Activated T-cell treated with anti-CD3 and anti-CD28 coated beads, Interleukin-2, amount 50 U/mL, for 24 hours (primary cell): ENCODE measurements at regions not wholly inside any gene's neighbourhood (a gene's known extent, or its start where the extent isn't known, plus 50 kb on each side); places are given as distances from the start of the nearest gene placed in this dataset.

Experiments
- DNase-seq: peaks from one replicate; pipeline ENCODE4 v3.0.0-alpha.2; 2020
- H3K27ac Mint-ChIP-seq: 2 replicates; pipeline ENCODE4 v1.8.0; 2020; ENCODE audit warnings: mild to moderate bottlenecking, mixed read lengths
- H3K27me3 Mint-ChIP-seq: 2 replicates; pipeline ENCODE4 v1.8.0; 2020; ENCODE audit warnings: mixed read lengths
- H3K36me3 Mint-ChIP-seq: 2 replicates; pipeline ENCODE4 v1.8.0; 2020; ENCODE audit warnings: low read depth, mixed read lengths
- H3K4me1 Mint-ChIP-seq: 2 replicates; pipeline ENCODE4 v1.8.0; 2020; ENCODE audit warnings: low read depth, mixed read lengths
- H3K4me3 Mint-ChIP-seq: 2 replicates; pipeline ENCODE4 v1.8.0; 2020; ENCODE audit warnings: mild to moderate bottlenecking, moderate library complexity, mixed read lengths
- H3K9me3 Mint-ChIP-seq: 2 replicates; pipeline ENCODE4 v1.8.0; 2020; ENCODE audit warnings: mixed read lengths

DNA sequence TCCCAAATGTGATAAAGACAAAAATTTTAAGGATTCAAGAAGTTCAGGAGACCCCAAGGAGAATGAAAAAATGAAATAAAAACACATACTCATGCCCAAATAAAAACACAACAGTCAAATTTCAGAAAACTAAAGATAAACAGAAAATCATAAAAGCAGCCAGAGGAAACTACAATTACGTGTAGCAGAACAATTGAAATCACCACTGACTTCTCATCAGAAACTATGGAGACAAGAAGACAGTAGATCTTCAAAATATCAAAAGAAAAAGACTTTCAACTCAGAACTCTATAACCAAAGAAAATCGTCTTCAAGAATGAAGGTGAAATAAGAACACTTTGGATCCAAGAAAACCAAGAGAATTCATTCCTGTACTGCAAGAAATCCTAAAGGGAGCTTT lies 54.9 kb downstream of the DIO3 start:
- Mint-ChIP-seq H3K36me3 (no peaks in the 10 kb centered on the region), H3K27ac (no peak overlapping the region), H3K4me3 (no peak overlapping the region), H3K9me3 (no peaks in the 10 kb centered on the region), H3K4me1 (no peaks in the 10 kb centered on the region), H3K27me3 (peaks cover 19% of the 10 kb centered on the region)
- DNase-seq: no peak

DNA sequence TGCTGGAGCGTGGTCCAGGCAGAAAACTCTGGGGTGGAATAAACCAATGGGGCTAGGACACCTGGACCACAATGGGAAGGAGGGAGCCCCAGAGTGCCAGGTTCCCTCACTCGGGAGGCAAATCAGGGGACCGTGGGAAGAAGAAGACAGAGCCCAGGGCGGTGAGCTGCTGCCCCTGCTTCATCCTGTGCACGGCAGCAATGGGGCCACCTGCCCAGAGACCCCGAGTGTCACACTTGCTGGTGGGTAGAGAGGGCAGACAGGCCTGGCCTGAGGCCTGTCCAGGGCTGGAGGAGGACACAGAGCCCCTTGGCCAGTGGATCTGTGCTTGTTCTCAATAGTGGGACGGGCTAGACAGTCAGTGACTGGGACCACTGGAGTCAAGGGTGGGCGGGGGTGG lies 58.2 kb downstream of the DIO3 start:
- no peaks in the 10 kb centered on the region for H3K36me3 Mint-ChIP-seq
- H3K27me3 Mint-ChIP-seq: peaks cover 6% of the 10 kb centered on the region
- H3K4me1 Mint-ChIP-seq: no peaks in the 10 kb centered on the region

DNA sequence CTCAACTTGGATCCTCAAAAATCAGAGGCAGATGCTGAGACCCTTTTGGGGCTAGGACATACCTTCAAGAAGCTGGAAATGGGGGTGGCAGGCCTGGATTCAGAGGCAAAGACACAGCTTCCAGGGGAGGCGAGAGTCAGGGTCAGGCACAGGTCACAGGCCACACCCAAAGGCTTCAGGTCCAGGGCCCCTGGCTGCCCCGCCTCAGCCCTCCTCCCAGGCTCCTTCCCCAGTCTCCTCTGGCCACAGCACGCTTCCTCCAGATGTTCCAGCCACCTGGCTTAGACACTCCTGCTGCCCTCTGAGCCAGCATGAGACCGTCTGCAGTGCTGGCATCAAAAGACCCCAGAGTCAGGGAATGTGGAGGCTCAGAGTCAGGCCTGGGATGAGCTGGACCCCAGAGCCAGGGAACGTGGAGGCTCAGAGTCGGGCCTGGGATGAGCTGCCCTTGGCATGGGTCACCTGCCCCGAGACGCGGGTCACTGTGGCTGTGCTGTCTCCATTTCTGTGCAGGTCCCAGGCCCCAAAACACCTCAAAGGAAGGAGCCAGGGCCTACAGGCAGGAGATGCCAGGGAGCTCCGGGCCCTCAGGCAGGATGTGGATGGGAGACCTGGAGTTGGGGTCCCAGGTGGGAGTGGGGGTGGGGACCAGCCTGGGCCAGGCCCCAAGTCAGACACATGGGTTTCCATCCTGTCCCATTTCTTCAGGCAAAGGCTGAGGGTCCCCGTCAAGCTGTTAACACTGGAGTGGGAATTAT lies 58.9 kb downstream of the DIO3 start:
- no peak for DNase-seq
- Mint-ChIP-seq H3K9me3 (no peaks in the 10 kb centered on the region), H3K36me3 (no peaks in the 10 kb centered on the region), H3K27me3 (peaks cover 4% of the 10 kb centered on the region), H3K27ac (no peak overlapping the region), H3K4me1 (no peaks in the 10 kb centered on the region), H3K4me3 (no peak overlapping the region)

More for the DNA sequence above, 58.2 kb downstream of the DIO3 start:
- H3K9me3 Mint-ChIP-seq: no peaks in the 10 kb centered on the region
- no peak overlapping the region for H3K4me3 Mint-ChIP-seq
- no peak overlapping the region for H3K27ac Mint-ChIP-seq
- DNase-seq: no peak

DNA sequence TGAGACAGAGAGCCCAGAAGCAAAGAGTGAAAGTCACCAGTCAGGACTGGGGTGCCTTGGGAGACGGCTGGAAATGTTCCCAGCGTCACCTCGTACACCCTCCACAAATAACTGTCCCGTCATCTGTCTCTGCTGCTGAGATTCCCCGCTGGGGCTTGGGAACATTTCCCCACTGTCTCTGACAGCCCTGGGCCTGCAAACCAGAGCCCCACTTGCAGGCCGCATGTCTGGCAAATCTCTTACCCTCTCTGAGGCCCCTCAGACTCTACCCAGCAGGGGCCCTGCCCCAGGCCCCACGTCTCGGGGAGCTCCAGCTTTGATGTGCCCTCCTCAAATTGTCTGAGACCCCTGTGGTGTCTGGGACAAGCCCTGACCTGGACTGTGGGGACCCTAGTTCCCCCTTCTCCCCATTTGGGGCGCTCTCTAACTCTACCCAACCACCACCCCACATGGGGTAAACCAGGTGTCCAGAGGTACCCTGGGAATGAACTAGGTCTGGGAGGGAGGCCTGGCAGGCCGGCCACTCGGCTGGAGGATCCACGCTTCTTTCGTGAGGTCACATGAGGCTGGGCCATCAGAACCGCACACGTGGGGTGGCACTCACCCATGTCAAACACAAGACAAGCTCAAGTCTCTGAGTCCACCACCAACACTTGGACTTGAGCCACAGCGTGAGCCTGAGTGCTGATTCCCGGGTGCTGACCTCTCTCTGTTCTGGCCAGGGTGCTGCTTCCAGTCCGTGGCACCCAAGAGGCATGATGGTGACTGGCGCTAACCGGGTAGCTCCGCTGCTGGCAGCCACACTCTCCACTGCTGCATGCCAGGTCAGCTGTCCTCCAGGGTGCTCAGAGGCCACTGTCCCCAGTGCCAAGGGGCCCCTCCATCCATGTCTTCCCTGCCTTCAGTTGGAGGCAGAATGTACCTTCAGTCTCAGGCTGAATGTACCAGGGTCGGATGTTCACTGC lies 59.8 kb downstream of the DIO3 start:
- no peak for DNase-seq
- no peak overlapping the region for H3K4me3 Mint-ChIP-seq
- no peaks in the 10 kb centered on the region for H3K4me1 Mint-ChIP-seq
- no peaks in the 10 kb centered on the region for H3K9me3 Mint-ChIP-seq
- H3K36me3 Mint-ChIP-seq: no peaks in the 10 kb centered on the region
- no peak overlapping the region for H3K27ac Mint-ChIP-seq
- no peaks in the 10 kb centered on the region for H3K27me3 Mint-ChIP-seq

DNA sequence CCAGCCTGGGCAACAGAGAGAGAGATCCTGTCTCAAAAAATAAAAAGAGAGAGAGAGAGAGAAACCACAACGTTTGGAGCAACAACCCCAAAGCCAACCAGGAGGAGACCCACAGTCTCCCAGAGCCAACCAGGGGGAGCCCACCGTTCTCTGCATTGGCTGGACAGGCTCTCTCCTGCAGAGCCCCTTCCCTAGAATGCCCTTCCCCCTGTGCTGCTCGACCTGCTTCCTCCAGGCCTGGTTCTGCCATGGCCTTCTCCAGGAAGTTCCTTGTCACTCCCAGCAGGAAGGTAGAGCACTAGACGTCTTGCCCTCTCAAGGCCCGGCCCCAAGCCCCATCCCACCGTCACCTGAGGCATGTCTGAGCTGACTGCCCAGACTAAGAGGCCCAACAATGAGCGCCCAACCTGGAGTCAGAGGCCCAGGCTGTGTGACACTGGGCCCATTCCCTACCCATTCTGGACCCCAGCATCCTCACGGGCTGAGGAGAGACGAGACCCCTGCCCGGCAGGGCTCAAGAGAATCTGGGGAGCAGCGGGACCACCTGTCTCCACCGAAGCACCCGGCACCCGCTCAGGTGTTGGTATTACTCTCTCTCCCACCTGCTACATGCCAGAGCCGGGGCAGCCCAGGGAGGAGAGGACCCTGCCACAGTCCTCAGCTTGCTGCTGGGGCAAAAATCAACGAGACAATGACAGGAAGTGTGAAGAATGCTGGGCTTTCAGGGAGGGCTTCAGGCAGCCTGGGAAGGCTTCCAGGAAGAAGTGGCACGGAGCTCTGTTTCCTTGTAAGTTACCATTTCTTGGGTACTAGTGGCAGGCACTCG lies 61.2 kb downstream of the DIO3 start:
- H3K36me3 Mint-ChIP-seq: no peaks in the 10 kb centered on the region
- no peak overlapping the region for H3K27ac Mint-ChIP-seq
- H3K9me3 Mint-ChIP-seq: no peaks in the 10 kb centered on the region
- no peak for DNase-seq
- no peak overlapping the region for H3K4me3 Mint-ChIP-seq
- H3K27me3 Mint-ChIP-seq: no peaks in the 10 kb centered on the region
- no peaks in the 10 kb centered on the region for H3K4me1 Mint-ChIP-seq

DNA sequence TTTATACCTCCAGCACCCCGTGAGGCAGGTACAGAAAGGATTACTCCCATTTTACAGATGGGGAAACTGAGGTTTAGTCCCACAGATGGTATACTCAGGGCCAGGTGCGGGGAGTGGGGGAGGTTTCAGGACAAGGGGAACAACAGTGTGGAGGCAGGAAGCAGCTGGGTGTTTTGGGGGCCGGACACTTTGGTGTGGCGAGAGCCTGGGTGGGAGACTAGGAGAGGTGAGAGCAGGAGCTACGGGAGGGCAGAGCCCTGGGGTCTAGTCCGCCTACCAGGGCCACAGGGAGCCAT lies 61.7 kb downstream of the DIO3 start:
- Mint-ChIP-seq H3K27ac (no peak overlapping the region), H3K27me3 (peaks cover 4% of the 10 kb centered on the region)

DNA sequence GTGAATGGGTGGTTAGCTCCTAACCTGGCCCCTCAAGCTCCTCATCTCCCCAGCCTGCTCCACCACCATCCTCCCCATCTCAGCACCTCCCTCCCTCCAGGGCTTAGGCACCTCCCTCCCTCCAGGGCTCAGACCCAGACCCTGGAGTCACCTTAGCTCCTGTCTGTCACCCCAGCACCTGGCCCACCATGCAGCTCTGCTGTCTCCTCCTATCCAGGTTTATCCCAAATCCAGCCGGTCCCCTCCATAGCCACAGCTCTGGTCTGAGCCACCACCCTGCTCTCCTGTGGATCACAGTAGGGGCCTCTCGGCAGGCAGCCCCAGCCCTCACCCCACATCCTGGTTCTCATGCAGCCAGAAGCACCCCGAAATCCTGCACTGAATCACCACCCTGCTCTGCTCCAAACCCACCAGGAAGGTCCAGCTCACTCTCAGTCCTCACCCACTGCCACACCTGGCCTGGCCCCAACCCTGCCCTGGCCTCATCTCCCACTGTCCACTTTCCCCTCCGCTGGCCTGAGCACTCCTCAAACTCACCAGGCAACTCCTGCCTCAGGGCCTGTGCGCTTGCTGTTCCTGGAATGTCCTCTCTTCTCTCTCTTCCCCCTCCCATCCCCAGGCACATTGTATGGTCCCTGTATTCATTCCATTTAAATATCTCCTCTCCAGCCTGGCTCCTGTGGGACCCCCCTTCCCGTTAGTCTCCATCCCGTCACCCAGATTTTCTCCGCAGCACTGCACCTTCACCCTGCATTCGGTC lies 62.6 kb downstream of the DIO3 start:
- H3K36me3 Mint-ChIP-seq: no peaks in the 10 kb centered on the region
- no peak overlapping the region for H3K4me3 Mint-ChIP-seq
- peaks cover 4% of the 10 kb centered on the region for H3K27me3 Mint-ChIP-seq
- peaks cover 3% of the 10 kb centered on the region for H3K4me1 Mint-ChIP-seq
- no peak overlapping the region for H3K27ac Mint-ChIP-seq
- H3K9me3 Mint-ChIP-seq: no peaks in the 10 kb centered on the region
- no peak for DNase-seq

More for the DNA sequence above, 61.7 kb downstream of the DIO3 start:
- peaks cover 2% of the 10 kb centered on the region for H3K4me1 Mint-ChIP-seq
- no peaks in the 10 kb centered on the region for H3K9me3 Mint-ChIP-seq
- no peaks in the 10 kb centered on the region for H3K36me3 Mint-ChIP-seq
- H3K4me3 Mint-ChIP-seq: no peak overlapping the region
- DNase-seq: no peak

DNA sequence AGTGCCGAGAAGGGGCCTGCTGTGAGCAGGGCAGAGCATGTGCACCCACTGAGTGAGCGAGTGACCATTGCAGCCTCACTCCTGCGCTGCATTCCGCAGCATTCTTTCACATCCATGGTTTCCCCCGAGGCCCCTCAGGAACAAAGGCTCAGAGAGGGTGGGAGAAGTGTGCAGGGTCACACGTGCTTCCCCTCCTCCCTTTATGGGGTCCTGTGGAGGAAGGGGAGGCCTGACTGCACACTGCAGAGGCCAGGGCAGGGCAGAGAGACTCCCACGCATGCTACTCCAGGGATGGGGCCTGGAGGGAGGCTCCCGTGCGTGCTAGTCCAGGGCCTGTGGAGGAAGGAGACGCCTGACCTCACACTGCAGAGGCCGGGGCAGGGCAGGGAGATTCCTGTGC lies 63.2 kb downstream of the DIO3 start:
- H3K27ac Mint-ChIP-seq: no peak overlapping the region
- no peaks in the 10 kb centered on the region for H3K9me3 Mint-ChIP-seq
- DNase-seq: no peak
- peaks cover 4% of the 10 kb centered on the region for H3K27me3 Mint-ChIP-seq
- peaks cover 3% of the 10 kb centered on the region for H3K4me1 Mint-ChIP-seq
- H3K4me3 Mint-ChIP-seq: no peak overlapping the region
- no peaks in the 10 kb centered on the region for H3K36me3 Mint-ChIP-seq

DNA sequence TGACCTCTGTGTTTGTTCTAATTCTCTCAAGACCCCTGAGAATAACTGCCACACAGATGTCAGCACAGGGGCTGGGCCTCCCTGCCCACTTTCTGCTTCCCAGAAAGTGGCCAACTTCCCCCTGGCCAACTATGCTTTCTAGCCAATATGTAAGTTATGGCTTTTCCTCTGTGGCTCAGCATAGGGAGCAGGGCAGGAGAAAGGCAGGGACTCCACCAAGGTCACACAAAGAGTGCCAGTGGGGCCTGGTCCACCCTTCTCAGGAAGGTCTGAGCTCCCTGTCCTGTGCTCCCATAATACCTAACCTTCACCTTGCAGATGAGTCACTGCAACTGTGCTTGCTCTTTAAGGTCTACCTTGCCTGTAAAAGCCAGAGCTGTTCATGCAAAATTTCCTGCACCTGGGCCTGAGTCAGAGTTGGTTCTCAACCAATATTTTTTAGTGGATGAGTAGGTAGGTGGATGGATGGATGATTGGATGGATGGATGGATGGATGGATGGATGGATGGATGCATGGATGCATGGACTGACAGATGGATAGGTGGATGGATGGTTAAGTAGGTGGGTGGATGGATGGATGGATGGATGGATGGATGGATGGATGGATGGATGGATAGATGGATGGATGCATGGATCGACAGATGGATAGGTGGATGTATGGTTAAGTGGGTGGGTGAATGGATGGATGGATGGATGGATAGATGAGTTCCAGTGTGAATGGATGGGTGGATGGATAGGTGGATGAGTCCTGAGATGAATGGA lies 64.2 kb downstream of the DIO3 start:
- no peak overlapping the region for H3K27ac Mint-ChIP-seq
- no peaks in the 10 kb centered on the region for H3K9me3 Mint-ChIP-seq
- no peak for DNase-seq
- H3K36me3 Mint-ChIP-seq: no peaks in the 10 kb centered on the region
- no peak overlapping the region for H3K4me3 Mint-ChIP-seq
- peaks cover 4% of the 10 kb centered on the region for H3K27me3 Mint-ChIP-seq
- peaks cover 3% of the 10 kb centered on the region for H3K4me1 Mint-ChIP-seq

DNA sequence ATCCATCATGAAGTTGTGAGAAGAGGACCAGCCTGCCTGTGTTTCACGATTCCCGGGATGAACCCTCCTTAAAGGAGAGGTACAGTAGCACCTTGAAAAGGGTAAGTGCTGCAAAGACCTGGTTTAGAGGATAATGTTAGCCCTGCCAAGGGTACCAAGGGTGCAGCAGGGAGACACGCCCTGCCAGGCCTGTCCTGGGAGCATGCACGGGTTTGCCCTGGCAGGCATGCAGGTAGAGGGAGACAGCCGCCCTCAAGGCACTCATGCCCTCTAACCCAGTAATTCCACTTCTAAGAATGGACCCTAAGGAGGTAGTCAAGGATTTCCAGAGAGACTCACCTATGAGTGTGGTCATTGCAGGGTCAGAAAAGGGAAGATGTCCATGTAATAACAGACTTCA lies 65.0 kb downstream of the DIO3 start:
- no peak overlapping the region for H3K27ac Mint-ChIP-seq
- no peaks in the 10 kb centered on the region for H3K9me3 Mint-ChIP-seq
- peaks cover 4% of the 10 kb centered on the region for H3K27me3 Mint-ChIP-seq
- DNase-seq: no peak
- H3K4me1 Mint-ChIP-seq: peaks cover 3% of the 10 kb centered on the region
- no peaks in the 10 kb centered on the region for H3K36me3 Mint-ChIP-seq
- no peak overlapping the region for H3K4me3 Mint-ChIP-seq

DNA sequence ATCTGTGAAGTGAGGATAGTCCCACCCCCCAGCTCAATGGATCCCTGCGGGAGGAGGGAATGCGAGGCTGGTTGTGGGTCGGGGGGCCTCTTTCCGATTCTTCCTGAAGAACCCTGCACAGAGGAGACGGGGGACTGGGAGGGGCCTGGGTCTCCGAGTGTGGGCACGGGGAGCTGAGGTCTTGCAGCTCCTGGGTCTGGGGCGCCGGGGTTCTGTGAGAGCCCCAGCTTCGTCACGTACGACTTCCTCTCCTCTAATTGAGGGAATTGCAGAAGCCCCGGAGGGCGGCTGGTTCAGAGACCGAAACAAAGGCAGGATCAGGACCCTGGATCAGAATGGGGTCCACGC lies 66.6 kb downstream of the DIO3 start:
- H3K9me3 Mint-ChIP-seq: no peaks in the 10 kb centered on the region
- peaks cover 4% of the 10 kb centered on the region for H3K27me3 Mint-ChIP-seq
- H3K4me3 Mint-ChIP-seq: no peak overlapping the region
- H3K36me3 Mint-ChIP-seq: no peaks in the 10 kb centered on the region
- no peak for DNase-seq
- H3K27ac Mint-ChIP-seq: no peak overlapping the region
- peaks cover 3% of the 10 kb centered on the region for H3K4me1 Mint-ChIP-seq

DNA sequence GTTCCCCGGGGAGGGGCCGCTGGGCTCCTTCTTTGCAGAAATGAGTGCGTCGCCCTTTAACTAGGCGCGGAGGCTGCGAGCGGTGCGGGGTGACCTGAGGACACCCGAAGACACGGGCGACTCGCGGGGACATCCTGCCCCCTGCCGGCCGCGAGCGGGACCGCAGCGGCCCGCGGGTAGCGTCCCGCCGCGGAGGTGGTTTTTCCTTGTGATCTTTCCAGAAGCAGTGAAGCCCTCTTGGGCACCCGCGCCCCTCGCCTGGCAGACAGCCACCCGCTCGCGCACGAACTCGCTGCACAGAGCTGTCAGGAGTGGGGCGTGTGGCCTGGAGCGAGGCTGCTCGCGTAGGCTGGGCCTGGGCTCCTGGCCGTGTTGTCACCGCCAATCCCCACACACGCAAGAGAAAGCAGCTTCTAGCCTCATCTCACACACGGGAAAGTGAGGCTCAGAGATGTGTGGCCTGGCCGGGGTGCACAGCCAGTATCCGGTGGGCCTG lies 67.2 kb downstream of the DIO3 start:
- no peak overlapping the region for H3K4me3 Mint-ChIP-seq

DNA sequence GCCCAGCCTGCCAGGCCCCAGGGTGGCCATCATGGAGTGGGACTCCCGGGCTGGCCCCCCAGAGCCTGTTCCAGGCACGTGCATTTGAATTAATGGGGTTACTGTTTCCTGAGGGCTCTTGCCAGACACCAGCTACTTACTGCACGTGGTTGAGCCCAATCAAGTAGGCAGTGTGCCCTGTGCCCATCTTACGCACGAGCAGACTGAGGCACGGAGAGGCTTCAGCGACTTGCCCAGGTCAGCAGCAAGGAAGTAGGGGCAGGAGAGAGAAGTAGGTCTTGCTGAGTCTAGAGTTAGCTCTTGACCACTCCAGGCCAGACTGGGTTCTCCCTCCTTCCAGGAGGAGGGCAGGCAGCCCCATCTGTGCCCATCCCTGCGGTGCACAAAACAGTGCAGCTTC lies 67.7 kb downstream of the DIO3 start:
- no peak for DNase-seq
- no peak overlapping the region for H3K27ac Mint-ChIP-seq

More for the DNA sequence above, 67.2 kb downstream of the DIO3 start:
- H3K9me3 Mint-ChIP-seq: no peaks in the 10 kb centered on the region
- DNase-seq: peak; percentile 87
- no peaks in the 10 kb centered on the region for H3K36me3 Mint-ChIP-seq
- peaks cover 4% of the 10 kb centered on the region for H3K27me3 Mint-ChIP-seq
- peaks cover 3% of the 10 kb centered on the region for H3K4me1 Mint-ChIP-seq
- H3K27ac Mint-ChIP-seq: no peak overlapping the region

More for the DNA sequence above, 67.7 kb downstream of the DIO3 start:
- Mint-ChIP-seq H3K4me3 (no peak overlapping the region), H3K9me3 (no peaks in the 10 kb centered on the region), H3K27me3 (peaks cover 7% of the 10 kb centered on the region), H3K4me1 (peaks cover 3% of the 10 kb centered on the region), H3K36me3 (no peaks in the 10 kb centered on the region)
